Chondrocyte (in vitro differentiated cells): ENCODE measurements at regions not wholly inside any gene's neighbourhood (a gene's known extent, or its start where the extent isn't known, plus 50 kb on each side); places are given as distances from the start of the nearest gene placed in this dataset.
"Not testable (repeated sequence)": the region's sequence is repeated elsewhere in the genome, so short reads cannot be mapped to it uniquely, and the experiment has no call there.

Source experiments
- DNase-seq: peaks from one replicate; pipeline ENCODE4 v3.0.0; 2021; ENCODE audit warnings: mixed read lengths, low spot score
- H3K27ac Mint-ChIP-seq: one replicate; pipeline ENCODE4 v1.8.0; 2021; ENCODE audit warnings: mild to moderate bottlenecking, moderate library complexity, mixed read lengths; ENCODE audit not compliant: unreplicated experiment
- H3K27me3 Mint-ChIP-seq: 2 replicates; pipeline ENCODE4 v1.8.0; 2021; ENCODE audit warnings: low read depth, mixed read lengths
- H3K36me3 Mint-ChIP-seq: 2 replicates; pipeline ENCODE4 v1.8.0; 2021; ENCODE audit warnings: low read depth, mixed read lengths
- H3K4me1 Mint-ChIP-seq: 2 replicates; pipeline ENCODE4 v1.8.0; 2021; ENCODE audit warnings: low read depth, mild to moderate bottlenecking, mixed read lengths
- H3K4me3 Mint-ChIP-seq: one replicate; pipeline ENCODE4 v1.8.0; 2021; ENCODE audit warnings: mild to moderate bottlenecking, moderate library complexity, mixed read lengths; ENCODE audit not compliant: unreplicated experiment
- H3K9me3 Mint-ChIP-seq: 2 replicates; pipeline ENCODE4 v1.8.0; 2021; ENCODE audit warnings: low read depth, mixed read lengths
- TF ChIP-seq, protein P1 (sequence below): fragments of 200-600 bp; sonication (generic); IDR thresholded peaks from 2 replicates; pipeline ENCODE4 v1.5.0; 2021; ENCODE audit warnings: antibody characterized with exemption, mild to moderate bottlenecking, moderate library complexity

DNA sequence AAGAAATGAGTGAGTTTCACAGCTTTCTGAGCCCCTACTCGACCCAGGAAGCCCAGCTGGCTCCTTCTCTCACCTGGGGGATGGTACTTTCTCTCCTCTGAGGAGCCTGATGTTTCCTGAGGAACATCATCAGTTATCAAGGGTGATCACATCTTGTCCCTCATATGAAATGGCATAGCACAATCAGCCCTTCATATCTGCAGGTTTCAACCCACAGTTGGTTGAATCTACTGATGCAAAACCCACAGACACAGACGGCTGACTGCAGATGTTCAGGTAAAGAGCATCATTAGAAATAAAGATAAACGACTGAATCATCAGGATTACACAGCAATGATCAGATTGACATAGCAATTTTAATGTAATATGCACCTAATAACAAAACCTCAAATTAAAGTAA is 93.6 kb upstream of the OSTN start:
- Mint-ChIP-seq H3K36me3 (no peaks in the 10 kb centered on the region), H3K27me3 (peaks cover 41% of the 10 kb centered on the region), H3K9me3 (no peaks in the 10 kb centered on the region), H3K27ac (no peak overlapping the region), H3K4me3 (no peak overlapping the region), H3K4me1 (no peaks in the 10 kb centered on the region)
- TF ChIP-seq, protein P1, sequence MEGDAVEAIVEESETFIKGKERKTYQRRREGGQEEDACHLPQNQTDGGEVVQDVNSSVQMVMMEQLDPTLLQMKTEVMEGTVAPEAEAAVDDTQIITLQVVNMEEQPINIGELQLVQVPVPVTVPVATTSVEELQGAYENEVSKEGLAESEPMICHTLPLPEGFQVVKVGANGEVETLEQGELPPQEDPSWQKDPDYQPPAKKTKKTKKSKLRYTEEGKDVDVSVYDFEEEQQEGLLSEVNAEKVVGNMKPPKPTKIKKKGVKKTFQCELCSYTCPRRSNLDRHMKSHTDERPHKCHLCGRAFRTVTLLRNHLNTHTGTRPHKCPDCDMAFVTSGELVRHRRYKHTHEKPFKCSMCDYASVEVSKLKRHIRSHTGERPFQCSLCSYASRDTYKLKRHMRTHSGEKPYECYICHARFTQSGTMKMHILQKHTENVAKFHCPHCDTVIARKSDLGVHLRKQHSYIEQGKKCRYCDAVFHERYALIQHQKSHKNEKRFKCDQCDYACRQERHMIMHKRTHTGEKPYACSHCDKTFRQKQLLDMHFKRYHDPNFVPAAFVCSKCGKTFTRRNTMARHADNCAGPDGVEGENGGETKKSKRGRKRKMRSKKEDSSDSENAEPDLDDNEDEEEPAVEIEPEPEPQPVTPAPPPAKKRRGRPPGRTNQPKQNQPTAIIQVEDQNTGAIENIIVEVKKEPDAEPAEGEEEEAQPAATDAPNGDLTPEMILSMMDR, result no peak
- no peak for DNase-seq

DNA sequence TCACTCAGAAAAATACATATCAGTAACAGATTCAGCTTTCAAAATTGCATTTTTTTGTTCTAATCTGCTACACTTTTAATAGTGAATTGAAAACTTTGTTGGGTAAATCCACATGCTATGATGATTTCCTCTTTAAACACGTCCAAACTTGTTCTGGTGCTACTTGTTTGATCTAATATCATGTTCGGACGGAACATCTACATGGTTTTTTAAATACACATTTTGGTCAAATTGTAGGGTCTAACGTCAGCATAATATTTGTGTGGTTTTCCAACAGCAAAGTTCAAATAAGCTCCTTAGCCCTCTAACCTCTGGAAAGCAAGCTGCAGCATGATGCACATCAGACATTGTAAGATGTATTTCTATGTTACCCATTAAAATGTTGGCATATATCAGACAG is 98.5 kb upstream of the OSTN start:
- peaks cover 29% of the 10 kb centered on the region for H3K27me3 Mint-ChIP-seq
- no peak for DNase-seq
- H3K36me3 Mint-ChIP-seq, result no peaks in the 10 kb centered on the region
- H3K4me3 Mint-ChIP-seq, result no peak overlapping the region
- no peaks in the 10 kb centered on the region for H3K9me3 Mint-ChIP-seq
- TF ChIP-seq, protein P1, result no peak
- no peaks in the 10 kb centered on the region for H3K4me1 Mint-ChIP-seq
- no peak overlapping the region for H3K27ac Mint-ChIP-seq

DNA sequence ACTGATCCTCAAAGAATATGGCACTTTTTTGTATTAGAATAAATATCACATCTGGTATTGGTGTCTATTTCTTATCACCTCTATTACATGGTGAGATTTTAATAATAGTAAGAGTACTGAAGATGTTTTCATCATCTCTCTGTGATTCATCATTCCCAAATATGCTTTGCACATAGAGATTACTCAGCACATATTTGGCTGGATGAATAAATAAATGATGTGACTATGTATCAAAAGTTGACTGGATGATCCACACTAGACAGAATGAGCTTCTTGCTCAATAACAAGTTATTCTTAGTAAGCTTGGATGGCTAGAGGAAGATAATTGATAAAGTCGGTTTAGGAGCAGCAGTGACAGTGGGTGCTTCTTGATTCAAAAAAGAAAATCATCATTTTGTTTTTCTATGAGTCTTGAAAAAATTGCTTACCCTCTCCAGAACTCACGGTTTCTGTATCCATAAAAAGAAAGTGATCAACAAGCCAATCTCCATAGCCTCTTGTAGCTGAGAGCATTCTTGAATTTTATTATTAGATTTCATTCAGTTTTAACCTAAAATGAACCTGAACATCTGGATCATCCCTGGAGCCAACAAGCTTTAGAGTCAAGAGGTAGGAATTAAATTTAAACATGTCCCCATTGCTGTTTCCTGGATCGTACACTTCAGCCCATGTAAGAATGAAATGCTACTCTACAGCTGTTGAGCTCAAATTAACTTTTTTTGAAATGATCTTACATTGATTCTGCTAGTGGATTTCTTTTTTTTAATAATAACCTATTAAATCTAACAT is 104.8 kb upstream of the OSTN start:
- TF ChIP-seq, protein P1, result no peak
- Mint-ChIP-seq H3K9me3 (no peaks in the 10 kb centered on the region), H3K27ac (no peak overlapping the region), H3K36me3 (no peaks in the 10 kb centered on the region), H3K4me1 (peaks cover 5% of the 10 kb centered on the region), H3K27me3 (peaks cover 12% of the 10 kb centered on the region), H3K4me3 (no peak overlapping the region)
- no peak for DNase-seq

DNA sequence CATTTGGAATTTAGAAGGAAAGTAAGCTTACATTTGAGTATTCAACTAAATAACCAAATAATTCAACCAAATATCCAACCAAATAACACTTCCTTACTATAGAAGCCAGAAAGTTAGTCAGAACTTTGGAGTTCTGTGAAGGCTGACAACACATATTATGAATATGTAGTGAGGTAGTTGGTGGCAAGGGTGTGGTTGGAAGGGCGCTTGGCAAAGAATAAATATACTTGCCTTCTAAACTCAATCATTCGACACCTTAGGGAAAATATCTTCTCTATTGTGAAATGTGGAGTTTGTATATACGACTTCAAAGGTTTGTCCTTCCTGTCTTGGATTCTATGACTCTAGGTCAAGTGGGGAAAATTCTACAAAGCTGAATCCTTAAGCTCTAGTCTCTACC is 111.7 kb upstream of the OSTN start:
- no peaks in the 10 kb centered on the region for H3K36me3 Mint-ChIP-seq
- TF ChIP-seq, protein P1, result no peak
- H3K27ac Mint-ChIP-seq, result no peak overlapping the region
- peaks cover 20% of the 10 kb centered on the region for H3K27me3 Mint-ChIP-seq
- no peak for DNase-seq
- H3K4me3 Mint-ChIP-seq, result no peak overlapping the region
- no peaks in the 10 kb centered on the region for H3K9me3 Mint-ChIP-seq
- H3K4me1 Mint-ChIP-seq, result no peaks in the 10 kb centered on the region

DNA sequence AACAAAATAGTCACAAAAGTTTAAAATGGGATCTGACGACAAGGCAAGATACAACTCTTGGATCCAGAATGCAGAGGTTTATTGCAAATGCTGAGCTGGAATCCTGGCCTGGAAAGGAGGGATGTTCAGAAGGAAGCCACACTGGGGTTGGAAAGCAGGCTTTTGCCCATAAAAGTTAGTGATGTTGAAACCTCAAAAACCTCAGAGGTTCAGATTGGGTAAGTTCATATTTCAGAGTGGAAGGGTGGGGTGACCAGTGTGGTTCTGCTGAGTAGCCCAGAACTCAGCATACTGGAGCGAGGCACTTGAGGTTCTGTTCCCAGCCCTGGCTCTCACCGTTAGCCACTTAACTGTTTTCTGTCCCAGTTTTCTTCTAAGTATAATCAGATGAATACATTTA is 114.0 kb upstream of the OSTN start:
- peaks cover 3% of the 10 kb centered on the region for H3K9me3 Mint-ChIP-seq
- H3K36me3 Mint-ChIP-seq, result no peaks in the 10 kb centered on the region
- DNase-seq, result no peak
- H3K4me1 Mint-ChIP-seq, result no peaks in the 10 kb centered on the region
- no peak overlapping the region for H3K4me3 Mint-ChIP-seq
- H3K27me3 Mint-ChIP-seq, result peaks cover 19% of the 10 kb centered on the region
- TF ChIP-seq, protein P1, result no peak
- H3K27ac Mint-ChIP-seq, result no peak overlapping the region

DNA sequence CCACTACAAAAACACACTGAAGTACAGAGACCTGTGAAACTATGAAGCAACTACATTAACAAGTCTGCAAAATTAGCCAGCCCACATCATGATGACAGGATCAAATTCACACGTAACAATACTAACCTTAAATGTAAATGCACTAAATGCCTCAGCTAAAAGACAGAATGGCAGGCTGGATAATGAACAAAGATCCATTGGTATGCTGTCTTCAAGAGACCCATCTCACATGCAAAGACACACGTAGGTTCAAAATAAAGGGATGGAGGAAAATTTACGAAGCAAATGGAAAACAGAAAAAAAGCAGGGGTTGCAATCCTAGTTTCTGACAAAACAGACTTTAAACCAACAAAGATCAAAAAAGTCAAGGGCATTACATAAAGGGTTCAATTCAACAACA is 120.1 kb upstream of the OSTN start:
- not testable (repeated sequence) for H3K4me3 Mint-ChIP-seq, DNase-seq, H3K36me3 Mint-ChIP-seq, H3K27ac Mint-ChIP-seq, H3K27me3 Mint-ChIP-seq, H3K4me1 Mint-ChIP-seq
- H3K9me3 Mint-ChIP-seq, result peaks cover 23% of the 10 kb centered on the region
